D721Med (cell line): ENCODE measurements at regions not wholly inside any gene's neighbourhood (a gene's known extent, or its start where the extent isn't known, plus 50 kb on each side); places are given as distances from the start of the nearest gene placed in this dataset.

ENCODE experiments used
- DNase-seq: peaks from one replicate; pipeline ENCODE4 v3.0.0; 2011; ENCODE audit warnings: low spot score; ENCODE audit not compliant: insufficient read length
- FAIRE-seq: peaks from 2 replicates; lab custom pipeline; 2011; peaks lifted over from hg19 to GRCh38; lab: Jason Lieb, UNC
- TF ChIP-seq, protein P1 (sequence below): IDR thresholded peaks from 2 replicates; pipeline ENCODE4 v1.5.1; 2012; ENCODE audit warnings: mild to moderate bottlenecking, control low read depth; ENCODE audit not compliant: insufficient read depth; ENCODE audit errors: missing control alignments

DNA sequence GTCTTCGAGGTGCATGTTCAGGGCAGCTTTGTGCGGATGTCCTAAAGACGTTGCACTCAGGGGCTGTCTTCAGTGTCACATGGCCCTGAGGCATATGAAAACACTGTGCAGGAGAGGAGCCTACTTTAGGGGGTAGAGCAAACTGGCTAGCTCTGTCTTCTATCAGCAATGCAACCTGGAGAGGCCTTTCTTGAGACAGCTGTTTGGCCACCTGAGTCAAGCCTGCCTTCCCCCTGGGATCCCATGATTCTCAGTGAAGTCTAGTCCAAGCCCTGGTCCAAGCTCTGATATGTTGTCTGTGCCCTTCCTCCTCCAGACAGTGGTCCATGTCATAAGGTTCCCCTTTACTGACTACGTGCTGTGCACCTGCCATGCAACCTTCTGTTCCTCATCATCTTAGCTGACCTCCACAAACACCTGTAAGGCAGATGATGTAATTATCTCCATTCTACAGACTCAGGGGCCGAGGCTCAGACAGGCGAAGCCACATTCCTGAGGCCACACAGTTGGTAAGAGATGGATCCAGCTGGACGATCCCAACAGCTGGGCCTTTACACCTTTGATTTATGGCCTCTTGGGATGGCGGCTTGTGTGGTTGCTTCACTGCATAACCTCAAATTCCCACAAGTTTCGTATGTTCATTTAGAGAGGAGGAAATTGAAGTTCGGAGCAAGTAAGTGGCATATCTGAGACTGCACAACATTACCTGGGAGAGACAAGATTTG, 109.9 kb downstream of the COPS8 start:
- DNase-seq (no peak), FAIRE-seq (no peak)
- TF ChIP-seq, protein P1, sequence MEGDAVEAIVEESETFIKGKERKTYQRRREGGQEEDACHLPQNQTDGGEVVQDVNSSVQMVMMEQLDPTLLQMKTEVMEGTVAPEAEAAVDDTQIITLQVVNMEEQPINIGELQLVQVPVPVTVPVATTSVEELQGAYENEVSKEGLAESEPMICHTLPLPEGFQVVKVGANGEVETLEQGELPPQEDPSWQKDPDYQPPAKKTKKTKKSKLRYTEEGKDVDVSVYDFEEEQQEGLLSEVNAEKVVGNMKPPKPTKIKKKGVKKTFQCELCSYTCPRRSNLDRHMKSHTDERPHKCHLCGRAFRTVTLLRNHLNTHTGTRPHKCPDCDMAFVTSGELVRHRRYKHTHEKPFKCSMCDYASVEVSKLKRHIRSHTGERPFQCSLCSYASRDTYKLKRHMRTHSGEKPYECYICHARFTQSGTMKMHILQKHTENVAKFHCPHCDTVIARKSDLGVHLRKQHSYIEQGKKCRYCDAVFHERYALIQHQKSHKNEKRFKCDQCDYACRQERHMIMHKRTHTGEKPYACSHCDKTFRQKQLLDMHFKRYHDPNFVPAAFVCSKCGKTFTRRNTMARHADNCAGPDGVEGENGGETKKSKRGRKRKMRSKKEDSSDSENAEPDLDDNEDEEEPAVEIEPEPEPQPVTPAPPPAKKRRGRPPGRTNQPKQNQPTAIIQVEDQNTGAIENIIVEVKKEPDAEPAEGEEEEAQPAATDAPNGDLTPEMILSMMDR = no peak

DNA sequence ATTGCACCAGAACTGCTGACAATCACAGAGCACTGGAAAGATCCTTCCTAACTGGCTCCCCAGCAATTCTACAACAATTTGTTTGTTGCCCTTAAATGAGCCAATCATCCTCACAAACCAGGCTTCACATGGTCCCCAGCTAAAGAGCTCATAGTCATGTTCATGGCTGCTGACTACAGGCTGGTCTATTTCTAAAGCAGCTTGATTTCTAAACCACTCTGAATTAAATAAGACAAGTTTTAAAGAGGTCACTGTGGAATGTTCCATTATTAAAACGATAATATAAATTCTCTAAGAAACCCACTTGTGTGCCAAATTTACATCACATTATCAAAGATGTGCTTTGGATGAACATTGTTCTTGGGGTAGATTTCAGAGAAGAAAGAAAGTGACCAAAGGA, 110.7 kb downstream of the COPS8 start:
- TF ChIP-seq, protein P1 = no peak

DNA sequence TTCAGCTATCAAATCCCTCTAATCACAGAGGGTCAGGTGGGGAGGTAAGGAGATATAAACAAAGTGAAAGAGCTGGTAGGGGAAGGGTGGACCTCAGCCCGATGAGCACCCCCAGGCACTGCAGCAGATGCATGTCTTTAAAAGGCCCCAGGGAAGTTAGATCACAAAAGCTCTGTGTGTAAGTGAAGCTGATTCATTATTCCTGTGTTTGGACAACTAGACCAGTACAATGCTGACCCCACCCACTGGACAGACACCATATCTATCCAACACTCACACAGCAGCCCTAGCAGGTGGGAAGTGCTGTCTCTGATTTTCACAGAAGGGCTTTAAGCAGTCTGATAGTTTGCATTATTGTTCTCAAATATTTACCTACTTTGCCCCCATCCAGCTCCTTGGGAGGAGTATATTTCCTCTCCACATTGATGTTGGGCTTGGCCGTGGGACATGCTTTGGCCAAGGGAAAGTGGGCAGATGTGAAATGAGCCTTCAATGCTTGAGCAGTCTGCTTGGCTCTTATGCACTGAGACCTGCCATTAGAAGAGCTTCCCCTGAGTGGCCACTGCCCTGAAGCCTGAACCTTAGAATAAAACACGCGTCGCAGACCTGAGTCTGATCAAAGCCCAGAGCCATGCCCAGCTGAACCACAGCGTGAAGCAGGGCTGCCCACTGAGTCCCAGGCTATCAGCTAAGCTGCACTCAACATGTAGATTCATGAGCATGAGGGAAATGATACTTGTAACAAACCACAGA, 111.4 kb downstream of the COPS8 start:
- no peak for FAIRE-seq
- DNase-seq = no peak
- TF ChIP-seq, protein P1 = no peak

More for the DNA sequence above, 110.7 kb downstream of the COPS8 start:
- no peak for FAIRE-seq
- DNase-seq = no peak

DNA sequence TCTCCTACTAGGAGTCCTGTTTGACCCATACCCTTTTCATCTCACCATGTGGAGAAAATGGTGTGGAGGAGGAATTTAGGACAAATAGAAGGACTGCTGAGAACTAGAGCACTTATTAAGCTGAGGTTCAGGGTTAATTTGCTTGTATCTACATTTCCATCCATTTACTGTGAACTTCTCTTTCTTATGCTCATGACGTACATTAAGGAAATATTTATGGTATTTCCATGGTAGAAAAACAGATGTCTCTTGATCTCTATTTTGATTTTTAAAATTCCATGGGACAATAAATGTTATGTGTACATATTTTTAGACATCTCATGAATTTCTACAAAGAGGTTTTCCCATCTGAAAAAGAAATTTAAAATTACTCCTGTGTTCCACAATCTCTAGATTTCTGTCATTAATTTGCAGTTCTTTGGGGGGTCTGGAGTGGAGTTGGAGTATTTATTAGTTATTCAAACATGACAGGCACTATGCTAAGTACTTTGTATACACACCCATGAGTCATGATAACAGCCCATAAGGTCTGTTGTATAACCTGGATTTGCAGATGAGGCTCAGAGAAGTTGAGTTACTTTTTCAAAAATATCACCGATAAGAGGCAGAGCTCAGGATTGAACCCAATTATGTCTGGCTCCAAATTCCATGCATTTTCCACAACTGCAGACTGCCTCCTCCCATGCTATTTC, 112.6 kb downstream of the COPS8 start:
- DNase-seq (no peak), FAIRE-seq (no peak)
- TF ChIP-seq, protein P1 = no peak

DNA sequence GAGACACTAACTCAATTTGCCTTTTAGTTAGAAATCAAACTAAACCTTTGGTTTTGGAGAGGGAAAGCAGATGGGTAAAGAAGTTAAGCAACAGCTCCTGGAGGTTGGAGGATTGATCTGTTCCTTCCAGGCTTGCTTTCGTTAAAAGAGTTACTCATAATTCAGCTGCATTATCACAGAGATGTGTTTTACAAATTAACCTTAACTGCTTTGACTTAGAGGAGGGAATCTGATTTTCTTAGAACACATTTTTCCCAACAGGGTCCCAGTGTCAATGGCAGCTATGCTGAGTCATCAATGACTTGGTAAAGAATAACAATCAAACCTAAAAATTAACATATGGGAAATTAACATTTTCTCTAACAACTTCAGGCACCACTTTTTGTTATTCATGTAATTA, 113.4 kb downstream of the COPS8 start:
- FAIRE-seq = no peak

DNA sequence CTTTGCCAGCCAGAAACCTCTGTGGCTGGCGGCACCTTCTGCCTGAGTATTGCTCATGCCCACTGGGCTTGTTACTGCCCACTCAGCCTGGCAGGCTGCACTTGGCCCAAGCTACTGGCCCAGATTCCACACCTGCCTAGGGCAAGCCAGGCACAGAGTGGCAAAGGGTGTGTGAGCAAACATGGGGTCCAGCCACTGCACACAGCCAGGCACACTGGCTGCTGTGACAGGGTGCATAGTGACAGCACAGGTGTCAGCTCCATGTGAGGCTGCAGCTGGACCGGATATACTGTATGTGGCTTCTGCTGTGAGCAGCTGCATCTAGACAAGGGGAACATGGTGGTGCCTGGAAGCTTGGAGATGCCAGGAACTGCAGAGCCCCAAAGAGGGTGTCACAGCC, 113.9 kb downstream of the COPS8 start:
- TF ChIP-seq, protein P1 = no peak
- no peak for DNase-seq
- no peak for FAIRE-seq

More for the DNA sequence above, 113.4 kb downstream of the COPS8 start:
- TF ChIP-seq, protein P1 = no peak
- no peak for DNase-seq
